ENCODE measurements at regions not wholly inside any gene's neighbourhood (a gene's known extent, or its start where the extent isn't known, plus 50 kb on each side); places are given as distances from the start of the nearest gene placed in this dataset.

DNA sequence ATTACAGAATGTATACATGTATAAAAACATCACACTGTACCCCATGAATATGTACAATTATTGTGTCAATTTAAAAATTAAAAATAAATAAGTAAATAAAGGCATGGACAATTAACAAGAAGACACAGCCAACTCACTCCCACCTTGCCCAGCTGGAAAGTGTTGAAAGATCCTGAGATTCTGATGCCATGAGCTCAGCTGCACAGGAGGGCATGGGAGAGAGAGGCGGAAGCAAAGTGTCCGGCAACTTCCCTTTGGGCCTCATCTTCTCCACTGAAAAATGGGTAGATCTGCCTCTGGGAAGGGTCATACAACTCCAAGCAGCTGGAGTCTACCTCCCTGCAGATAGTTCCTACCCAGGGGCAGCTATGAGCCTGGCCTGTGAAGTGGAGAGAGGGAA, 277.3 kb downstream of the UACA start:
- ATAC-seq (ENCODE audit: low read depth) (no peak), DNase-seq (ENCODE audit: low spot score) (no peak)
- no peaks in the 10 kb centered on the region for H3K9me3 ChIP-seq (ENCODE audit: severe bottlenecking)
- TF ChIP-seq, protein P1, sequence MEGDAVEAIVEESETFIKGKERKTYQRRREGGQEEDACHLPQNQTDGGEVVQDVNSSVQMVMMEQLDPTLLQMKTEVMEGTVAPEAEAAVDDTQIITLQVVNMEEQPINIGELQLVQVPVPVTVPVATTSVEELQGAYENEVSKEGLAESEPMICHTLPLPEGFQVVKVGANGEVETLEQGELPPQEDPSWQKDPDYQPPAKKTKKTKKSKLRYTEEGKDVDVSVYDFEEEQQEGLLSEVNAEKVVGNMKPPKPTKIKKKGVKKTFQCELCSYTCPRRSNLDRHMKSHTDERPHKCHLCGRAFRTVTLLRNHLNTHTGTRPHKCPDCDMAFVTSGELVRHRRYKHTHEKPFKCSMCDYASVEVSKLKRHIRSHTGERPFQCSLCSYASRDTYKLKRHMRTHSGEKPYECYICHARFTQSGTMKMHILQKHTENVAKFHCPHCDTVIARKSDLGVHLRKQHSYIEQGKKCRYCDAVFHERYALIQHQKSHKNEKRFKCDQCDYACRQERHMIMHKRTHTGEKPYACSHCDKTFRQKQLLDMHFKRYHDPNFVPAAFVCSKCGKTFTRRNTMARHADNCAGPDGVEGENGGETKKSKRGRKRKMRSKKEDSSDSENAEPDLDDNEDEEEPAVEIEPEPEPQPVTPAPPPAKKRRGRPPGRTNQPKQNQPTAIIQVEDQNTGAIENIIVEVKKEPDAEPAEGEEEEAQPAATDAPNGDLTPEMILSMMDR (IDR thresholded peaks at IDR 0.05; ENCODE audit: poor library complexity, severe bottlenecking): no peak
- H3K4me1 ChIP-seq (ENCODE audit: insufficient read depth, poor library complexity, severe bottlenecking): peaks cover 9% of the 10 kb centered on the region
- no peaks in the 10 kb centered on the region for H3K27me3 ChIP-seq (ENCODE audit: insufficient read depth, poor library complexity, severe bottlenecking)
- H3K4me3 ChIP-seq (ENCODE audit: severe bottlenecking): no peak overlapping the region
- H3K27ac ChIP-seq (ENCODE audit: poor library complexity, severe bottlenecking): no peak overlapping the region
- H3K36me3 ChIP-seq (ENCODE audit: low read depth): no peaks in the 10 kb centered on the region

DNA sequence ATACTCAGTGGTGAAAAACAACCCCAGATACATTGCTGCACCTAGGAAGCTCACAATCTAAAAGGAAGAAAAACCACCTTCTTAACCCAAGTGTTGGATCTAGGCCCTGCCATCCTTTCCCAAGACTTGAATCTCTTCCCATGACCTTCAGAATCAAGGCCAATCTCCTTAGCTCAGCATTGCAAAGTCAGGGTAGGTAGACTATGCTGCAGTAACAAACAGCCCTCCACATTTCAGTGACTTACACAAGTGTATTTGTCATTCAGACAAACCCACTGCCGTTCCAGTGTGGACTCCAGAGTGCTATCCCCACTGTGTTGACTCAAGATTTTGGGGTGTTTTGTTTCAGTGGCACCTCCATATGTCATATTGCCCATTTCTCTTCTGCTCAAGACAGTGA, 278.4 kb downstream of the UACA start:
- peaks cover 9% of the 10 kb centered on the region for H3K4me1 ChIP-seq (ENCODE audit: insufficient read depth, poor library complexity, severe bottlenecking)
- H3K9me3 ChIP-seq (ENCODE audit: severe bottlenecking): no peaks in the 10 kb centered on the region
- no peak for ATAC-seq (ENCODE audit: low read depth)
- no peaks in the 10 kb centered on the region for H3K27me3 ChIP-seq (ENCODE audit: insufficient read depth, poor library complexity, severe bottlenecking)
- no peaks in the 10 kb centered on the region for H3K36me3 ChIP-seq (ENCODE audit: low read depth)
- no peak overlapping the region for H3K27ac ChIP-seq (ENCODE audit: poor library complexity, severe bottlenecking)
- no peak overlapping the region for H3K4me3 ChIP-seq (ENCODE audit: severe bottlenecking)
- DNase-seq (ENCODE audit: low spot score): no peak
- TF ChIP-seq, protein P1 (IDR thresholded peaks at IDR 0.05; ENCODE audit: poor library complexity, severe bottlenecking): no peak

DNA sequence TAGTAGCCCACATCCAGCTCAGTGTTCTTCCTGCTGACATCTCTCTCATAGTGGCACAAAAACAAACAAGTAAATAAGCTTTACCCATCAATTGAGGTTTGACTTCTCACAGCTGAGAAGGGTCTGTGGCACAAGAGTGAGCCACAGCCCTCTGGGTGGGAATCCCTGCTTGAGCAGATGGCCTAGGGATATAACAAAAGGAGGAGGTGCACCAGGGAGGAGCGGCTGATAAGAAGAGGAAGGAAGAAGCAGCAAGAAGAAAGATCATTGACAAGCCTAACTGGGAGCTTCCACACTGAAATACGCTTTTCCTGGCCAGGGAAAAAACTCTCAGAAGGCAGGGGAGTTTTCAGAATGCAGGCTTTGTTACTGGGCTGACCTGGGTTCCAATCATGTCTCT, 279.8 kb downstream of the UACA start:
- TF ChIP-seq, protein P1 (IDR thresholded peaks at IDR 0.05; ENCODE audit: poor library complexity, severe bottlenecking): no peak
- ATAC-seq (ENCODE audit: low read depth): no peak
- Histone ChIP-seq H3K27ac (ENCODE audit: poor library complexity, severe bottlenecking) (no peak overlapping the region), H3K27me3 (ENCODE audit: insufficient read depth, poor library complexity, severe bottlenecking) (no peaks in the 10 kb centered on the region), H3K36me3 (ENCODE audit: low read depth) (no peaks in the 10 kb centered on the region), H3K4me1 (ENCODE audit: insufficient read depth, poor library complexity, severe bottlenecking) (peaks cover 9% of the 10 kb centered on the region), H3K9me3 (ENCODE audit: severe bottlenecking) (no peaks in the 10 kb centered on the region), H3K4me3 (ENCODE audit: severe bottlenecking) (no peak overlapping the region)
- DNase-seq (ENCODE audit: low spot score): no peak

DNA sequence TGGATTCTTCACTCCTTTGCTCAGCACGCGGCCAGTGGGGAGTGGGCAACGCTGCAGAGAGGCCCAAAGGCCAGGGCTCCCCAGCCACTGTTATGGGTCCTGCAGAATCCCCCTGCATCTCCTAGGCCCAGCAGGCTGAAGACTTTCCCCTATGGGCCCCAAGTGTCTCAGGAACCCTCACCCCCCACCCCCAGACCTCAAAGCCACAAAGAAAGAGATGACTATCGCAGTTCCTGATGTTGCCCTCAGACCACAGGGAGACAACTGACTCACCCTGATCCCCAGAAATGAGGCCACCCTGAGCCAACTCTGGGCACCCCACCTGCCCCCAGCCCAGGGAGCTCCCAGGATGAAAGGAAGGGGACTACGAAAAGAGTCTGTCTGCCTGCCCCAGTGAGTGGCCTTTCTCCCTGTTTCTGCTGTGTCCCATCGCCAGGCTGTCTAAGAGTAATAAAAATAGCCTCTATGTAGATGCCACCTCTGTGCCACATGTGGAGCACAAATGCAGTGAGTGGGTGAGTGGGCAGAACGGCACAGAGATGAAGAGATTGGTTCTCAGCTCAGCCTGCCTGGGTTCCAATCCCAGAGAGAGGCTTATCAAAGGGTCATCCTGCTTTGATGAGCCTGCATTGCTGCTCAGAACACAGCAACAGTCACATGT, 283.0 kb downstream of the UACA start:
- TF ChIP-seq, protein P1 (IDR thresholded peaks at IDR 0.05; ENCODE audit: poor library complexity, severe bottlenecking): no peak
- Histone ChIP-seq H3K9me3 (ENCODE audit: severe bottlenecking) (no peaks in the 10 kb centered on the region), H3K27me3 (ENCODE audit: insufficient read depth, poor library complexity, severe bottlenecking) (no peaks in the 10 kb centered on the region), H3K4me1 (ENCODE audit: insufficient read depth, poor library complexity, severe bottlenecking) (peaks cover 6% of the 10 kb centered on the region), H3K4me3 (ENCODE audit: severe bottlenecking) (no peak overlapping the region), H3K27ac (ENCODE audit: poor library complexity, severe bottlenecking) (no peak overlapping the region), H3K36me3 (ENCODE audit: low read depth) (no peaks in the 10 kb centered on the region)
- DNase-seq (ENCODE audit: low spot score) (no peak), ATAC-seq (ENCODE audit: low read depth) (no peak)

DNA sequence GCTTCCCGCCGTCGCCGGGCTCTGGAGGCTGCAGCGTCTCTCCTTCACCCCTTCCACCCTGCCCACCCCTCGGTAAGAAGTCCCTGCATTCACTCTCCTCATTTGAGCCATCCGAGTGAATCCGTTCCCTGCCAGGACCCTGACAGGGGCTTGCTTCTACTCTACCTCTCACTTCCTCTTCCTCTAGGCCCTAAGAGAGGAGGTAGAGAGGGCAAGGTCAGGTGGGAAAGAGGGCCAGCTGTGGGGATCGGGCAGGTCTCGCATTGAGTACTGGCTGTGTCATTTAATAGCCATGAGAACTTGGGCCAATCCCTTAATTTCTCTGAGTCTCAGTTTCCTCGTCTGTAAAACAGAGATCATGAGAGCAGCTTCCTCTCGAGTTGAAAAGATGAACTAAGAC, 283.6 kb downstream of the UACA start:
- H3K36me3 ChIP-seq (ENCODE audit: low read depth): no peaks in the 10 kb centered on the region
- H3K27ac ChIP-seq (ENCODE audit: poor library complexity, severe bottlenecking): no peak overlapping the region
- H3K4me1 ChIP-seq (ENCODE audit: insufficient read depth, poor library complexity, severe bottlenecking): peaks cover 8% of the 10 kb centered on the region
- H3K9me3 ChIP-seq (ENCODE audit: severe bottlenecking): no peaks in the 10 kb centered on the region
- ATAC-seq (ENCODE audit: low read depth): no peak
- H3K4me3 ChIP-seq (ENCODE audit: severe bottlenecking): no peak overlapping the region
- no peaks in the 10 kb centered on the region for H3K27me3 ChIP-seq (ENCODE audit: insufficient read depth, poor library complexity, severe bottlenecking)
- TF ChIP-seq, protein P1 (IDR thresholded peaks at IDR 0.05; ENCODE audit: poor library complexity, severe bottlenecking): no peak
- DNase-seq (ENCODE audit: low spot score): no peak
